ENCODE measurements at regions not wholly inside any gene's neighbourhood (a gene's known extent, or its start where the extent isn't known, plus 50 kb on each side); places are given as distances from the start of the nearest gene placed in this dataset.

DNA sequence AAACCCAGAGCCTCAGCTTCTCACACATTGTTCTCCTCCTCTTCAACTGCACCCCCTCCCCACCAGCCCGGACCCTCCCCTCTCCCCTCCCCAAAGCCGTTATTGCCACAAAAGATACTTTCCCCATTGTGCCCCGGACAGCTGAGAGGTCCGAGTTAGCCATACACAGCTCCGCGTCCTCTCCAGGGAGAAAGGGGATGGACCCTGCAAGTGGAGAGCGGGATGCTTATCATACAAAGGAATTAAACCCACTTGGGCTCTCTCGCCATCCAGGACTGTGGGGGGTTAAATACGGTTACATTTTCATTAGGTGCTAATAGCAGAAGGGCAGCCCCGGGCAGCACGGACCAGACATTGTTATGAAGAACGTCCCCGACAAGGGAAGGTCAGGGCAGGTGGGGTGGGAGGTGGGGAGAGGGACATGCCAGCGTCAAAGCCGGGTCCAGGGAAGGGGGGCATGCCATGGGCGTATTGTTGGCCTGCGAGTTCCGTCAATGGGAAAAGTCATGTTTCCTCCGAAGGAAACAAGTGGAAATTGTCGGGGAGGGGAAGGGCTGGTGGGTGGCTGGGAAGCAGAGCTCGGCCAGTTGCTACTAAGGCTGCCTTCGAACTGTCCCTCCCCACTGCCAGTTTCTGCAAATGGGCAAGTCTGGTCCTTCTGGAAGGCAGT lies 99.1 kb downstream of the SOX9 start:
- DNase-seq (ENCODE audit: low spot score) (no peak), ATAC-seq (ENCODE audit: low FRiP score) (no peak)
- TF ChIP-seq, protein P1, sequence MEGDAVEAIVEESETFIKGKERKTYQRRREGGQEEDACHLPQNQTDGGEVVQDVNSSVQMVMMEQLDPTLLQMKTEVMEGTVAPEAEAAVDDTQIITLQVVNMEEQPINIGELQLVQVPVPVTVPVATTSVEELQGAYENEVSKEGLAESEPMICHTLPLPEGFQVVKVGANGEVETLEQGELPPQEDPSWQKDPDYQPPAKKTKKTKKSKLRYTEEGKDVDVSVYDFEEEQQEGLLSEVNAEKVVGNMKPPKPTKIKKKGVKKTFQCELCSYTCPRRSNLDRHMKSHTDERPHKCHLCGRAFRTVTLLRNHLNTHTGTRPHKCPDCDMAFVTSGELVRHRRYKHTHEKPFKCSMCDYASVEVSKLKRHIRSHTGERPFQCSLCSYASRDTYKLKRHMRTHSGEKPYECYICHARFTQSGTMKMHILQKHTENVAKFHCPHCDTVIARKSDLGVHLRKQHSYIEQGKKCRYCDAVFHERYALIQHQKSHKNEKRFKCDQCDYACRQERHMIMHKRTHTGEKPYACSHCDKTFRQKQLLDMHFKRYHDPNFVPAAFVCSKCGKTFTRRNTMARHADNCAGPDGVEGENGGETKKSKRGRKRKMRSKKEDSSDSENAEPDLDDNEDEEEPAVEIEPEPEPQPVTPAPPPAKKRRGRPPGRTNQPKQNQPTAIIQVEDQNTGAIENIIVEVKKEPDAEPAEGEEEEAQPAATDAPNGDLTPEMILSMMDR (IDR thresholded peaks at IDR 0.05): no peak

DNA sequence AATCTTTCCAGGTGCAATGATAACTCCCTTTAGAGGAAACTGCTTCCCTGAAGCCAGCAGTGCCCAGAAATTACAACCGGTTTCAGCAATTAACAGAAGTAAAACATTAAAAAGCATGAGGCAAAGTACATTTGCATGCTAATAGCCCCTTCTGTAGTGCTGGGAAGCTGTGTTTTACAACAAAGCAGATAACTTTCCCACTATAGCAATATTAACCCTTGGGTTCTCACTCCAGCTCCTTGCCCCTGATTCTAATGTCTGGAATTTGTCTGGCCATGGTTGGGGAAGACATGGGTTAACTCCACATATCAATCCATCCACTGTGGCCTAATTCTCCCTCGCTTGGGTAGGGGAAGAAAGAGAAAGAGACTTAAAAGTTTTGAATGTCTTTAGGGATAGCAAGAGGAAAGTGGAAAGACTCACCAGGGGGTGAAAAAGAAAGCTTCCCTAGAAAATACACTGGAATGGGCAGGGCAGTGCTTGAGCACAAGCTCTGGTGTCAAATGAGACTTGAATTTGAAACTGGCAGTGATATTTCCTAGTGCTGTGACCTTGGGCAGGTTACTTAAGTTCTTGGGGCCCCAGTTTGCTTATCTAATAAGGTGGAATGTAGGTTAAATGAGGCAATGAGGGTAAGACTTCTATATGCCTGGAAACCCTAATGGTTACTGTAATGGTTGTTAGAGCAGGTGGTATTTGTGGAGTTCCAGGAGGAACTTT lies 102.0 kb downstream of the SOX9 start:
- ATAC-seq (ENCODE audit: low FRiP score) (no peak), DNase-seq (ENCODE audit: low spot score) (no peak)
- TF ChIP-seq, protein P1 (IDR thresholded peaks at IDR 0.05): no peak

DNA sequence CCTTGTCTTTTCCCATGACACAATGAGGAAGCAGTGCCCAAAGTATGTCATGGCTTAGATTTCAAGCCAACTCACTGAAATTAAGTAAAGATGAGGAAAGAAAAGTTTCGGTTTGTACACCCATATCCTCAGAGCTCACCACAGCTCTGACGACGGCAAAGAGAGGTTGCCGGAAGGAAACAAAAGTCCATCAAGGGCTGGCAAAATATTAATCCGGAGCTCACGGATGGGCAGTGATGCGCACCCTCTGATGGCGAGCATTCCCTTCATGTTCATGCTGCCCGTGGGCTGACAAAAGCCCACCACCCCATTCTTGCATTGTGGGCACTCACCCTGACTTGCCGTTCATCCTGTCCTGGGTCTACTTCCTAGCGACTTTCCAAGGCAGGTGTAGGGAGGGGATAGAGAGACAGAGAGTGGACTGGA lies 103.1 kb downstream of the SOX9 start:
- DNase-seq (ENCODE audit: low spot score) (no peak), ATAC-seq (ENCODE audit: low FRiP score) (no peak)
- TF ChIP-seq, protein P1 (IDR thresholded peaks at IDR 0.05): no peak

DNA sequence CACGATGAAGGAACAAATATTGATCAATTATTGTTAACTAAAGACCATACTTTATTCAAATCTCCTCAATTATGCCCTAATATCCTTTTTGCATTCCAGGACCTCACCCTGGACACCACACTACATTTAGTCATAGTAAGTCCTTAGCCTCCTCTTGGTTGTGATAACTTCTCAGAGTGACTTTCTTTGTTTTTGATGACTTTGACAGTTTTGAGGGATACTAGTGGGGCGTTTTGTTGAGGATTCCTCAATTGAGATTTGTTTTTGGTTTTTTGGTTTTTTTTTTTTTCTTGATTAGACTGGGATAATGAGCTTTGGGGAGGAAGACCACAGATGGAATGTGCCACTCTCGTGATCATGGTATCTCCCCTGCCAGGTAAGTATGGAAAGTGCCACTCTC lies 105.5 kb downstream of the SOX9 start:
- ATAC-seq (ENCODE audit: low FRiP score) (no peak), DNase-seq (ENCODE audit: low spot score) (no peak)
- TF ChIP-seq, protein P1 (IDR thresholded peaks at IDR 0.05): no peak

DNA sequence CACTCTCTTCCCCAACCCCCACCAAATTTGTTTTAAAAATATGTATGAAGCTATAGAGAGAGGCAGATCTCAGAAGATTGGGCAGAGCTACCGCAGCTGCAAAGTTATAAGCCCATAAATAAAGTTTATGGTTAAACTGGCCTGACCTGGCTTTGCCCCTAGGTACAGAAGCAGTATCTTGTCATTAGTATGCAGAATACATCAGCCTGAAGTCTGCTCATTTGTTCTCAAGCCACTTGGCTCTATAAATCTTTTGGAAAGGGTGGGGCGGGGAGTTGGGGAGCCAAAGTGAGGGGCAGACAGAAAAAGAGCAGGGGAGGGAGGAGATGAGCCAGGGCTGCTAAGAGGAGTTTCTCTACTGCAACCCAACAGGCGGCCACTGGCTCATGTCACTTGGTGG lies 113.2 kb downstream of the SOX9 start:
- no peak for DNase-seq (ENCODE audit: low spot score)
- TF ChIP-seq, protein P1 (IDR thresholded peaks at IDR 0.05): no peak
- ATAC-seq (ENCODE audit: low FRiP score): no peak

DNA sequence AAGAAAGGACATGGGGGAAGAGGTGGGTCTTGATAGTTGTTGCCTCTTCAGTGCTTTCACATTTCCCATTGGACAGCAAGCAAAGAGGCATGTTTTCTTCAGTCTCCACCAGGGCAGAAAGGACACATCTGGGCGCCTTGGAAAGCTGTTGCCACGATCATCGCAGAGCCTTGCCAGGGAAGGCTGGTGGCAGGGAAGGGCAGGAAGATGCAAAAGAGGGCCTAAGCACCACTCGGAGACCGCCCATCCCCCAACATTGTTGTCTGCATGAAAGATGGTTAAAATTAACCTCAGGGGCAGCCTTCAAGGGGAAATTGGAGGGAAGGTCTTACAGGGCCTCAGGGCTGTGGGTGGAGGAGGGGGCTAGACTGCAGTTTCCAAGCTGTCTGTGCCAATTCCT lies 114.2 kb downstream of the SOX9 start:
- TF ChIP-seq, protein P1 (IDR thresholded peaks at IDR 0.05): no peak
- ATAC-seq (ENCODE audit: low FRiP score): no peak
- no peak for DNase-seq (ENCODE audit: low spot score)
